Thyroid gland (tissue), 4 donors: ENCODE measurements at regions not wholly inside any gene's neighbourhood (a gene's known extent, or its start where the extent isn't known, plus 50 kb on each side); places are given as distances from the start of the nearest gene placed in this dataset.

ENCODE experiments used
- CTCF ChIP-seq, 6 experiments: fragments of 200-600 bp in 3 of 6; fragments of 450-650 bp in 3 of 6; sonication (generic) in 3 of 6; IDR thresholded peaks; one replicate each; pipeline ENCODE4 v1.5.1; 2016 to 2019; ENCODE audit warnings: antibody characterized with exemption in 6 of 6, mild to moderate bottlenecking in 2 of 6, inconsistent platforms in 1 of 6, moderate library complexity in 1 of 6
- POLR2A ChIP-seq, 2 donors: fragments of 450-650 bp; IDR thresholded peaks; one replicate each; pipeline ENCODE4 v1.6.1; 2017; ENCODE audit warnings: antibody characterized with exemption in 2 of 2, mild to moderate bottlenecking in 2 of 2, moderate library complexity in 1 of 2

GRCh38 chr10:125359401-125359800 is 199.0 kb upstream of the CTBP2 start:
- TF ChIP-seq CTCF (IDR thresholded peaks at IDR 0.05) (no peak), POLR2A (IDR thresholded peaks at IDR 0.05) (no peak)
